Body of pancreas (tissue), 4 donors: ENCODE measurements at regions not wholly inside any gene's neighbourhood (a gene's known extent, or its start where the extent isn't known, plus 50 kb on each side); places are given as distances from the start of the nearest gene placed in this dataset.
"Not testable (repeated sequence)": the region's sequence is repeated elsewhere in the genome, so short reads cannot be mapped to it uniquely, and the experiment has no call there.

ENCODE experiments used
- POLR2A ChIP-seq, 3 donors: fragments of 450-650 bp; IDR thresholded peaks; one replicate each; pipeline ENCODE4 v1.6.1; 2016; ENCODE audit warnings: antibody characterized with exemption in 3 of 3, mild to moderate bottlenecking in 2 of 3
- TF ChIP-seq, protein P1 (sequence below), 7 experiments: fragments of 450-650 bp in 4 of 7; fragments of 200-600 bp in 3 of 7; sonication (generic) in 3 of 7; IDR thresholded peaks; one replicate each; pipeline ENCODE4 v1.5.1; 2016 to 2019; ENCODE audit warnings: antibody characterized with exemption in 7 of 7

DNA sequence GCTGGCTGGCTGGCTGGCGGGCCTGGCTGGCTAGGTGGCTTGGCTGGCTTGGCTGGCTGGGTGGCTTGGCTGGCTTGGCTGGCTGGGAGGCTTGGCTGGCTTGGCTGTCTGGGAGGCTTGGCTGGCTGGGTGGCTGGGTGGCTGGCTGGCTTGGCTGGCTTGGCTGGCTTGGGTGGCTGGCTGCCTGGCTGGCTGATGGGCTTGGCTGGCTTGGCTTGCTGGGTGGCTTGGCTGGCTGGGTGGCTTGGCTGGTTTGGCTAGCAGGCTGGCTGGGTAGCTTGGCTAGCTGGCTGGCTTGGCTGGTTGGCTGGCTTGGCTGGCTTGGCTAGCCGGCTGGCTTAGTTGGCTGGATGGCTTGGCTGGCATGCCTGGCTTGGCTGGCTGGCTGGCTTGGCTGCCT is 2834.1 kb downstream of the RPIA start:
- TF ChIP-seq, protein P1, sequence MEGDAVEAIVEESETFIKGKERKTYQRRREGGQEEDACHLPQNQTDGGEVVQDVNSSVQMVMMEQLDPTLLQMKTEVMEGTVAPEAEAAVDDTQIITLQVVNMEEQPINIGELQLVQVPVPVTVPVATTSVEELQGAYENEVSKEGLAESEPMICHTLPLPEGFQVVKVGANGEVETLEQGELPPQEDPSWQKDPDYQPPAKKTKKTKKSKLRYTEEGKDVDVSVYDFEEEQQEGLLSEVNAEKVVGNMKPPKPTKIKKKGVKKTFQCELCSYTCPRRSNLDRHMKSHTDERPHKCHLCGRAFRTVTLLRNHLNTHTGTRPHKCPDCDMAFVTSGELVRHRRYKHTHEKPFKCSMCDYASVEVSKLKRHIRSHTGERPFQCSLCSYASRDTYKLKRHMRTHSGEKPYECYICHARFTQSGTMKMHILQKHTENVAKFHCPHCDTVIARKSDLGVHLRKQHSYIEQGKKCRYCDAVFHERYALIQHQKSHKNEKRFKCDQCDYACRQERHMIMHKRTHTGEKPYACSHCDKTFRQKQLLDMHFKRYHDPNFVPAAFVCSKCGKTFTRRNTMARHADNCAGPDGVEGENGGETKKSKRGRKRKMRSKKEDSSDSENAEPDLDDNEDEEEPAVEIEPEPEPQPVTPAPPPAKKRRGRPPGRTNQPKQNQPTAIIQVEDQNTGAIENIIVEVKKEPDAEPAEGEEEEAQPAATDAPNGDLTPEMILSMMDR (IDR thresholded peaks at IDR 0.05), result not testable (repeated sequence)
- TF ChIP-seq POLR2A (IDR thresholded peaks at IDR 0.05), result not testable (repeated sequence)
